Heart right ventricle (tissue), 16 donors: ENCODE measurements at regions not wholly inside any gene's neighbourhood (a gene's known extent, or its start where the extent isn't known, plus 50 kb on each side); places are given as distances from the start of the nearest gene placed in this dataset.

ENCODE experiments used
- ATAC-seq, 8 donors: fragments of 200-7000 bp; cut with Tn5 transposase; one replicate each; pipeline ENCODE4 v1.9.1; 2020; ENCODE audit warnings: mild to moderate bottlenecking in 8 of 8, moderate library complexity in 8 of 8, moderate number of reproducible peaks in 1 of 8
- DNase-seq, 2 donors: peaks; one replicate each; pipeline ENCODE4 v3.0.0-alpha.2; 2020
- H3K27ac ChIP-seq, 10 donors: fragments of 200-600 bp; sonication (generic) in 2 of 10; one replicate each; pipeline versions ENCODE4 v1.5.0 to v1.8.0; 2020 to 2022; ENCODE audit warnings: mild to moderate bottlenecking in 3 of 10
- H3K27me3 ChIP-seq, 7 donors: fragments of 200-600 bp; one replicate each; pipeline ENCODE4 v1.8.0; 2021 to 2022; ENCODE audit warnings: mild to moderate bottlenecking in 2 of 7
- H3K36me3 ChIP-seq, 9 donors: fragments of 200-600 bp; sonication (generic) in 1 of 9; one replicate each; pipeline versions ENCODE4 v1.5.0 to v1.8.0; 2020 to 2022; ENCODE audit warnings: mild to moderate bottlenecking in 2 of 9
- H3K4me1 ChIP-seq, 9 donors: fragments of 200-600 bp; sonication (generic) in 1 of 9; one replicate each; pipeline versions ENCODE4 v1.5.0 to v1.8.0; 2020 to 2022; ENCODE audit warnings: mild to moderate bottlenecking in 4 of 9
- H3K4me3 ChIP-seq, 10 donors: fragments of 200-600 bp; sonication (generic) in 2 of 10; one replicate each; pipeline versions ENCODE4 v1.5.0 to v1.8.0; 2020 to 2022; ENCODE audit warnings: mild to moderate bottlenecking in 7 of 10, moderate library complexity in 2 of 10
- H3K9me3 ChIP-seq, 11 donors: fragments of 200-600 bp in 10 of 11; sonication (generic) in 2 of 11; one replicate each; pipeline versions ENCODE4 v1.5.0 to v1.8.0; 2013 to 2022; ENCODE audit warnings: mild to moderate bottlenecking in 2 of 11, control low read depth in 1 of 11, moderate library complexity in 1 of 11
- CTCF ChIP-seq, 9 donors: fragments of 200-600 bp; sonication (generic) in 2 of 9; IDR thresholded peaks; one replicate each; pipeline versions ENCODE4 v1.5.0 to v1.8.0; 2021 to 2022; ENCODE audit warnings: antibody characterized with exemption in 9 of 9, mild to moderate bottlenecking in 5 of 9, moderate library complexity in 1 of 9
- WGBS, 2 donors: extraction: QIAGEN DNeasy Blood & Tissue Kit; methylation state at CpG; one replicate each; pipeline ENCODE4 v1.1.7; 2013; ENCODE audit warnings: inconsistent platforms in 1 of 2; 5-methylcytosine and 5-hydroxymethylcytosine counted together
- intact Hi-C, 10 donors: fragments of 100-400 bp; cut with DNase I; formaldehyde crosslinking; loops; one replicate each; pipeline versions ENCODE4 v1.11.1 to v1.14.2; 2022
- donor health status: Arrhythmogenic right ventricular cardiomyopathy.
- donor health status: ischemic (EF 13 %, LVEDD 7.1; RV severe dilation, severe dysfunction).
- donor health status: healthy with polysubstance abuse.
- donor health status: DM: no; HTN: yes; CAD: no.
- donor health status: DM: no; HTN: no; CAD: no.
- donor health status: ischemic (EF 25% LVEDD 6.9; RV normal size, moderate dysfunction).
- donor health status: ischemic (EF 25% LVEDD 5.7; RV mildly dilated, moderate dysfunction).
- donor health status: healthy.
- donor health status: DM: yes; HTN: yes; CAD: no.
- donor health status: Ischemic cardiomyopathy.
- donor health status: ischemic (EF 35%, LVEDD 5.7; RV mildly dilated, moderate dysfunction).
- donor health status: nonischemic (EF 11% LVEDD 7.7; RV severe dilation, severe dysfunction).
- donor health status: DM: yes; HTN: yes; CAD: no.
- donor health status: PGD.
- donor health status: ischemic (EF 29% LVEDD 5.4; RV normal size, mild dysfunction).
- donor health status: nonischemic (EF 23%, LVEDD 6.1; RV moderate dilation, normal function).

DNA sequence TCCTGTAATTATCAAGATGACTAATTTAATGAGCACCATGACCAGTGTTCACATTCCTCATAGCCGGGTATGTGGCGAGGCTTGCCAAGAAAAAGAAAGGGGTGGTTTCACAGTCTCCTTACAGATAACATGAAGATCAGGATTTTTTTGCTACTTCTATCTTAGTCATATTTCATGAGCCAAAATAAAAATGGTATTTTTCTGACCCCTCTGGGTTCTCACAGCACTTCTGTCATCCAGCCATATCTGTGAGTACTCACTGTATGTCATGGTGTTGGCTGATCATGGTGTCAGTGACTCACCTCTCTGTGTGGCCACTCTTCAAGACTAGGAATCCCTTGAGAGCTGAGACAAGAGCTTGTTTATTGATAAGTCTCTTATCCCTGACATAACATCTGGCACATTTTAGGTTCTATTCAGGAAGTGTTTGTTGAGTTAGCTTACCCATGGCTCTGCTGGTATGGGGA lies 130.5 kb upstream of the LMCD1 start:
- H3K27me3 ChIP-seq: no peaks in the 10 kb centered on the region
- WGBS, 2 donors: 48 to 52% methylated on average over 2 of the region's 2 CpGs
- H3K36me3 ChIP-seq: no peaks in the 10 kb centered on the region
- DNase-seq: no peak
- ATAC-seq: peak in 7 of 8 donors; percentile 55 to 96 (median 75)
- H3K27ac ChIP-seq: no peak overlapping the region
- H3K4me1 ChIP-seq: peaks cover 0 to 18% (median 10%) of the 10 kb centered on the region in 9 donors
- H3K4me3 ChIP-seq: no peak overlapping the region
- H3K9me3 ChIP-seq: peaks cover 0 to 18% (median 0%) of the 10 kb centered on the region in 11 donors
- intact Hi-C loops: no loop called here
- no peak for TF ChIP-seq CTCF (IDR thresholded peaks at IDR 0.05)

- Histone ChIP-seq H3K4me3 (no peak overlapping the region), H3K36me3 (no peaks in the 10 kb centered on the region)
- no peak for DNase-seq
These were observed 129.6 kb upstream of the LMCD1 start for GRCh38 chr3:8371960-8372463.

DNA sequence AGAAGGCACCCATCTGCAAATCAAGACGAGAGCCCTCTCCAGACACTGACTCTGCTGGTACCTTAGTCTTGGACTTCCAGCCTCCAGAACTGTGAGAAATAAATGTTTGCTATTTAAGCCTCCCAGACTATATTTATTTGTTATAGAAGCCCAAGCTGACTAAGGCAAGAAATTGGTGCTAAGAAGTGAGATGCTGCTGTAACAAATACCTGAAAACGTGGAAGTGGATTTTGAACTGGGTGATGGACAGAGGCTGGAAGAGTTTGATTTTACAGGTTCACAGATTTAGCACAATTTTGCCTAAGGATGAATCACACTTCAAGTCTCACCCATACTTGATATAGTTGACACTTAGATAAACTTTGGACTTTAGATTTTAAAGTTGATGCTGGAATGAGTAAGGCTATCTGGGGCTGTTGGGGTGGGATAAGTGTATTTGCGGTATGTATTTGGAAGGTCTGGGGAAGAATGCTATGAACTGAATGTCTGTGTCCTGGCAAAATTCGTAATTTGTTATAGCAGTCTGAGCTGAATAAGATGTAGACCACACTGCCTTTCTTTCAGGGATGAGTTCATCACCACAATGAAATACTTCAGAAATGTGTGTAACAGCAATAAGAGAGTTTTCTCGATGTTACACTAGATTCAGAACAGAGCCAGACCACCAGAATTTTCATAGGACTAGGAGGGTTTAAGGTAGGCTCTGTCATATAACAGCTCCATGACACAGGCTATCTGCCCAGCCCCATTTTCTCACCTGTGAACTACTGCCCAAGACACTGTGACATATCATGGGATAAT lies 120.5 kb upstream of the LMCD1 start:
- DNase-seq (no peak), ATAC-seq (no peak)
- peaks cover 0 to 19% (median 0%) of the 10 kb centered on the region in 11 donors for H3K9me3 ChIP-seq
- no peaks in the 10 kb centered on the region for H3K36me3 ChIP-seq
- no peaks in the 10 kb centered on the region for H3K4me1 ChIP-seq
- no peak overlapping the region for H3K27ac ChIP-seq
- WGBS, 2 donors: 88% methylated on average over 5 of the region's 5 CpGs
- intact Hi-C loops: no loop called here
- H3K4me3 ChIP-seq: no peak overlapping the region
- TF ChIP-seq CTCF (IDR thresholded peaks at IDR 0.05): no peak
- H3K27me3 ChIP-seq: no peaks in the 10 kb centered on the region

More at GRCh38 chr3:8371960-8372463, 129.6 kb upstream of the LMCD1 start:
- no peak overlapping the region for H3K27ac ChIP-seq
- H3K27me3 ChIP-seq: no peaks in the 10 kb centered on the region
- TF ChIP-seq CTCF (IDR thresholded peaks at IDR 0.05): no peak
- H3K9me3 ChIP-seq: peaks cover 0 to 27% (median 0%) of the 10 kb centered on the region in 11 donors
- intact Hi-C loops: no loop called here
- 35 to 48% methylated on average over 7 of the region's 7 CpGs for WGBS, 2 donors
- peak in 4 of 8 donors; percentile 14 to 28 (median 26) for ATAC-seq
- peaks cover 0 to 18% (median 10%) of the 10 kb centered on the region in 9 donors for H3K4me1 ChIP-seq

DNA sequence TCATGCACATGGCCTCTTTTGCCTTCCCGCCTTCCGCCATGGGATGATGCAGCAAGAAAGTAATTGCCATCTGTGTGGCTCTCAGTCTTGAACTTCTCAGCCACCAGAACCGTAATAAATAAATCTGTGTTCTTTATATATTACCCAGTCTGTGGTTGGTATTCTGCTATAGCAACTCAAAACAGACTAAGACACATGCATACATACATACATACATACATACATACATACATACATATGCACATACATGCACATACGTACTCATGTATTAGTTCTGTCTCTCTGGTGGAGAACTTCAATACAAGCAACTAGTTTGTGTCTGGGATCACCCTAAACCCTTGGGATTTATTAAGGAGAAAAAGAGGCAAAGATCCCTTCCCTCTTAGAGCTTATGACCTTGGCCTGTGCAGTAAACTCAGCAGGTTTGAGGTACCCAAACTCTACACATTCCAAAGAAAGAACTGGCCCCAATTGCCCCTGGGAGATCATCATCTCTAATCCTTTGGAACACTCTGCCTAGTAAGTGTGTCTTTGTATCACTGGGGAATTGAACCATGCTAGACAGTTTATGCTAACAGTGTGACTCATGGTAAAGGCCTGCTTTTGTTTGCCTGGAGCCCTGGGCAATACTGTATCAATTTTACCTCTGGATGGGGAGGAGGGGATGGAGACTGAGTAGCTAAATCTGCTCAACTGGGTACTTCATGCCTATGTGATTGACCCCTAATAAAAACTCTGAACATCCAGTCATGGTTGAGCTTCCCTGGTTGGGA lies 115.6 kb upstream of the LMCD1 start:
- Histone ChIP-seq H3K4me3 (no peak overlapping the region), H3K36me3 (no peaks in the 10 kb centered on the region), H3K9me3 (peaks cover 0 to 4% (median 0%) of the 10 kb centered on the region in 11 donors), H3K27ac (no peak overlapping the region), H3K27me3 (no peaks in the 10 kb centered on the region), H3K4me1 (no peaks in the 10 kb centered on the region)
- DNase-seq (no peak), ATAC-seq (no peak)
- intact Hi-C loops: no loop called here
- 94 to 100% methylated on average over 4 of the region's 4 CpGs for WGBS, 2 donors
- no peak for TF ChIP-seq CTCF (IDR thresholded peaks at IDR 0.05)
